Astrocyte of the spinal cord (primary cell): ENCODE measurements at regions not wholly inside any gene's neighbourhood (a gene's known extent, or its start where the extent isn't known, plus 50 kb on each side); places are given as distances from the start of the nearest gene placed in this dataset.
"Not testable (repeated sequence)": the region's sequence is repeated elsewhere in the genome, so short reads cannot be mapped to it uniquely, and the experiment has no call there.

Experiments used
- DNase-seq: peaks from one replicate; pipeline ENCODE4 v3.0.0; 2011; ENCODE audit warnings: low read depth, low spot score
- H3K4me3 ChIP-seq: 2 replicates; pipeline ENCODE4 v1.5.1; 2011; ENCODE audit warnings: low read depth, mild to moderate bottlenecking, low read length, moderate library complexity
- in situ Hi-C: cut with HindIII; loops from 2 replicates; pipeline ENCODE4 v1.10.0; 2017; ENCODE audit warnings: low sequenced_read_pairs
- TF ChIP-seq, protein P1 (sequence below): IDR thresholded peaks from 2 replicates; pipeline ENCODE4 v1.5.1; 2012; ENCODE audit warnings: low read depth, mild to moderate bottlenecking, low read length, inconsistent platforms

DNA sequence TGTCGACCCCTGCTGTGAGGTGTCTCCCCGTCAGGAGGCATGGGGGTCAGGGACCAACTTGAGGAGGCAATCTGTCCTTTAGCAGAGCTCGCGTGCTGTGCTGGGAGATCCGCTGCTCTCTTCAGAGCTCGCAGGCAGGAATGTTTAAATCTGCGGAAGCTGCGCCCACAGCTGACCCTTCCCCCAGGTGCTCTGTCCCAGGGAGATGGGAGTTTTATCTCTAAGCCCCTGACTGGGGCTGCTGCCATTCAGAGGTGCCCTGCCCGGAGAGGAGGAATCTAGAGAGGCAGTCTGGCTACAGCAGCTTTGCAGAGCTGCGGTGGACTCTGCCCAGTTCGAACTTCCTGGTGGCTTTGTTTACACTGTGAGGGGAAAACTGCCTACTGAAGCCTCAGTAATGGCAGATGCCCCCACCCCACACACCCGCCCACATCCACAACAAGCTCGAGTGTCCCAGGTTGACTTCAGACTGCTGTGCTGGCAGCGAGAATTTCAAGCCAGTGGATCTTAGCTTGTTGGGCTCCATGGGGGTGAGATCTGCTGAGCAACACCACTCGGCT is 133.1 kb downstream of the CENPC start:
- in situ Hi-C loops, H3K4me3 ChIP-seq, DNase-seq: not testable (repeated sequence)

DNA sequence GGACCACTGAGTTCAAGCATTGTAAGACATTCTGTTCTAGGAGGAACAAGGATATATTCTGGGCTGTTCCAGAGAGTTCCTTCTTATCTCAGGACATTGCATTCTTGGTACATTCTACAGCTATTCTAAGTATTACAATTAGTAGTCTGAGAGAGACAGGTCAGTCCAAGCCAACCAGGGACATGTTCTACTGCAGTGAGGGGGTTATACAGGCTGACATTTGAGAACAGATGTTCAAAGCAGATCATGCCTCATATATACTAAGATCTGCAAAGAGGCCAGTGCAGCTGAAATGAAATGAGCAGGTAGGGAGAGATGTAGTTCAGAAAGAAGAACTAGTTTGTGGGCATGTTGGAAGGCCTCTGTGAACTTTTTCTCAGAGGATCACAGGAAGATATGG is 142.0 kb downstream of the CENPC start:
- no peak overlapping the region for H3K4me3 ChIP-seq
- TF ChIP-seq, protein P1, sequence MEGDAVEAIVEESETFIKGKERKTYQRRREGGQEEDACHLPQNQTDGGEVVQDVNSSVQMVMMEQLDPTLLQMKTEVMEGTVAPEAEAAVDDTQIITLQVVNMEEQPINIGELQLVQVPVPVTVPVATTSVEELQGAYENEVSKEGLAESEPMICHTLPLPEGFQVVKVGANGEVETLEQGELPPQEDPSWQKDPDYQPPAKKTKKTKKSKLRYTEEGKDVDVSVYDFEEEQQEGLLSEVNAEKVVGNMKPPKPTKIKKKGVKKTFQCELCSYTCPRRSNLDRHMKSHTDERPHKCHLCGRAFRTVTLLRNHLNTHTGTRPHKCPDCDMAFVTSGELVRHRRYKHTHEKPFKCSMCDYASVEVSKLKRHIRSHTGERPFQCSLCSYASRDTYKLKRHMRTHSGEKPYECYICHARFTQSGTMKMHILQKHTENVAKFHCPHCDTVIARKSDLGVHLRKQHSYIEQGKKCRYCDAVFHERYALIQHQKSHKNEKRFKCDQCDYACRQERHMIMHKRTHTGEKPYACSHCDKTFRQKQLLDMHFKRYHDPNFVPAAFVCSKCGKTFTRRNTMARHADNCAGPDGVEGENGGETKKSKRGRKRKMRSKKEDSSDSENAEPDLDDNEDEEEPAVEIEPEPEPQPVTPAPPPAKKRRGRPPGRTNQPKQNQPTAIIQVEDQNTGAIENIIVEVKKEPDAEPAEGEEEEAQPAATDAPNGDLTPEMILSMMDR = no peak
- in situ Hi-C loops = no loop called here
- DNase-seq = no peak

- DNase-seq = no peak
- in situ Hi-C loops = no loop called here
- H3K4me3 ChIP-seq = no peak overlapping the region
- TF ChIP-seq, protein P1 = no peak
Measured at GRCh38 chr4:67401902-67402301, 143.4 kb downstream of the CENPC start.

GRCh38 chr4:67397931-67398330 is 147.4 kb downstream of the CENPC start:
- DNase-seq = no peak

GRCh38 chr4:67397031-67397430 is 148.3 kb downstream of the CENPC start:
- in situ Hi-C loops = no loop called here

More at GRCh38 chr4:67397931-67398330, 147.4 kb downstream of the CENPC start:
- TF ChIP-seq, protein P1 = no peak
- H3K4me3 ChIP-seq = no peak overlapping the region
- in situ Hi-C loops = no loop called here

DNA sequence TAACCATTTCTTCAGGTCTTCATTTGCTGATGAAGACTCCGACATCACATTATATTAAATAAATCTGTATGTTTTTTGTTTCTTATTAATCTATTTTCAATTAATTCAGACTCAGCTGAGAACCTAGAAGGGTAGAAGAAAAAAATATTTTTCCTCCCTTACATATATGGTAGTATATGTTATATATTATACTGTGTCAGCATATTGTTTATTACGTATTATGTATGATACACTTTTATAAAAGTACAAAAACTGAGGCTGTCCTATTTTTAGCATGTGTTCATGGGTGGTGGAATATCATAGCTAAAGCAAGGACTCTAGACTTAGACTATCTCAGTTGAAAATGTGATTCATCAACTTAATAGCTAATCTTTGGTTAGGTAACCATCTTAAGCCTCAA is 149.3 kb downstream of the CENPC start:
- DNase-seq = no peak
- in situ Hi-C loops = no loop called here
- TF ChIP-seq, protein P1 = no peak
- H3K4me3 ChIP-seq = no peak overlapping the region

More at GRCh38 chr4:67397031-67397430, 148.3 kb downstream of the CENPC start:
- TF ChIP-seq, protein P1 = no peak
- no peak overlapping the region for H3K4me3 ChIP-seq
- no peak for DNase-seq

DNA sequence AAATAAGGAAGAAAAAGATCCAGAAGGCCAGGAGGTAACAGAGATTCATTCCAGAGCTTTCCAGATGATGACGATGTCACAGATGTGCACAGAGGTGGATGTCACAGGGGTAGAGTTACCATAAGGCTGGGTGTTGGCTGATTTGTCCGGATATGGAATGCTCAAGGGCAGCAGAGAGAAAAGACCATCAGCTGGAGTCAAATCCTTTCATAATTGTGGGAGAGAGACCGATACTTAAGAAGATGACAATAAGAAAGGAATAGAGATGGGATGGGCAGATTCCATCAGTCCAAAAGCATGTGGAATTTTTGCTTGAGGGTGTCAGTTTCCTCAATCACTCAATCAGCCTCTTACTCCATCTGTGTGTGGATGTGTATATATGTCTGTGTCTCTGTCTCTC is 150.4 kb downstream of the CENPC start:
- DNase-seq = no peak
- H3K4me3 ChIP-seq = no peak overlapping the region
- in situ Hi-C loops = no loop called here
- TF ChIP-seq, protein P1 = no peak
